Hepatocyte (in vitro differentiated cells): ENCODE measurements at regions not wholly inside any gene's neighbourhood (a gene's known extent, or its start where the extent isn't known, plus 50 kb on each side); places are given as distances from the start of the nearest gene placed in this dataset.

Experiments
- DNase-seq: peaks from one replicate; pipeline ENCODE4 v3.0.0-alpha.2; 2016; ENCODE audit warnings: low spot score
- H2AFZ ChIP-seq: fragments of 200-600 bp; sonication (generic); 2 replicates; pipeline ENCODE4 v1.6.0; 2016; ENCODE audit warnings: antibody characterized with exemption, mild to moderate bottlenecking
- H3K27ac ChIP-seq: fragments of 200-600 bp; sonication (generic); 2 replicates; pipeline ENCODE4 v1.5.1; 2016; ENCODE audit warnings: mild to moderate bottlenecking
- H3K27me3 ChIP-seq: fragments of 200-600 bp; sonication (generic); 2 replicates; pipeline ENCODE4 v1.6.1; 2016
- H3K36me3 ChIP-seq: fragments of 200-600 bp; sonication (generic); replicated peaks from 2 replicates; pipeline ENCODE4 v1.5.1; 2016; ENCODE audit warnings: low read depth; ENCODE audit not compliant: insufficient read depth
- H3K4me1 ChIP-seq: fragments of 200-600 bp; sonication (generic); 2 replicates; pipeline ENCODE4 v1.5.1; 2016; ENCODE audit warnings: mild to moderate bottlenecking, moderate library complexity; ENCODE audit not compliant: insufficient read depth
- H3K4me2 ChIP-seq: fragments of 200-600 bp; sonication (generic); 2 replicates; pipeline ENCODE4 v1.6.0; 2016
- H3K4me3 ChIP-seq: fragments of 200-600 bp; sonication (generic); 2 replicates; pipeline ENCODE4 v1.5.1; 2016; ENCODE audit warnings: mild to moderate bottlenecking
- H3K79me2 ChIP-seq: fragments of 200-600 bp; sonication (generic); 2 replicates; pipeline ENCODE4 v1.6.0; 2017; ENCODE audit warnings: mild to moderate bottlenecking
- H3K9me2 ChIP-seq: fragments of 200-600 bp; sonication (generic); replicated peaks from 2 replicates; pipeline ENCODE4 v1.6.0; 2017; ENCODE audit warnings: mild to moderate bottlenecking; ENCODE audit not compliant: insufficient read depth
- H3K9me3 ChIP-seq: fragments of 200-600 bp; sonication (generic); 2 replicates; pipeline ENCODE4 v1.5.1; 2016; ENCODE audit warnings: low read depth, mild to moderate bottlenecking
- H4K20me1 ChIP-seq: fragments of 200-600 bp; sonication (generic); 2 replicates; pipeline ENCODE4 v1.6.0; 2016; ENCODE audit warnings: mild to moderate bottlenecking; ENCODE audit not compliant: insufficient read depth, poor library complexity, severe bottlenecking
- CTCF ChIP-seq: fragments of 200-600 bp; sonication (generic); IDR thresholded peaks from 2 replicates; pipeline ENCODE4 v1.5.1; 2016; ENCODE audit warnings: antibody characterized with exemption, mild to moderate bottlenecking; ENCODE audit not compliant: poor library complexity
- EZH2 ChIP-seq: fragments of 200-600 bp; sonication (generic); IDR thresholded peaks from 2 replicates; pipeline ENCODE4 v1.6.1; 2016; ENCODE audit warnings: antibody characterized with exemption, mild to moderate bottlenecking, borderline replicate concordance
- EZH2phosphoT487 ChIP-seq: fragments of 200-600 bp; sonication (generic); IDR thresholded peaks from one replicate; pipeline ENCODE4 v1.6.1; 2018; ENCODE audit warnings: antibody characterized with exemption, mild to moderate bottlenecking, low read depth, moderate library complexity; ENCODE audit not compliant: unreplicated experiment, severe bottlenecking
- WGBS: methylation state at CpG from one replicate; pipeline ENCODE4 v1.1.6; 2016; ENCODE audit warnings: low lambda C conversion rate; ENCODE audit errors: missing lambda C conversion rate; 5-methylcytosine and 5-hydroxymethylcytosine counted together

DNA sequence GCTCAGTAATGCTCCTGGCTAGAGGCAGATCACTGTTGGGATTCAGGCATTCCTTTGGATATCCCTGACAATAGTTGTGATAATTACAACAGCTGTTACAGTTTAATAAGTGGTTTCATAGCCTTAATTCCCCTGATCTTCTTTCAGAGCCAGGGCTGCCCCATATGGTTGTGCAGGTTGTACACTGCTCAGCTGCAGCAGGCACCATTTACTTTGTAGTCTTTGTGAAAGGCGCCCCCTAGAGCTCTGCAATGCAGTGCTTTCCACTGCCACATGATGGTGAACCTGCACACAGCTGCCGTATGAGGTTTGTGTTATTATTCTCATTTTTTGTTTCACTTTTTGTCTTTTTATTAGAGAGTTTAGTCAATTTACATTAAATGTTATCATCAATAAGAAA is 239.1 kb downstream of the KCNS3 start:
- H3K4me1 ChIP-seq: no peaks in the 10 kb centered on the region
- TF ChIP-seq CTCF: peak; percentile 47
- TF ChIP-seq EZH2: no peak
- DNase-seq: peak; percentile 34
- H3K9me2 ChIP-seq: no peaks in the 10 kb centered on the region
- H3K79me2 ChIP-seq: no peaks in the 10 kb centered on the region
- H3K27ac ChIP-seq: no peak overlapping the region
- H2AFZ ChIP-seq: no peak overlapping the region
- no peak overlapping the region for H3K4me2 ChIP-seq
- H3K27me3 ChIP-seq: no peaks in the 10 kb centered on the region
- no peak overlapping the region for H3K4me3 ChIP-seq
- H3K36me3 ChIP-seq: no peaks in the 10 kb centered on the region
- no peaks in the 10 kb centered on the region for H4K20me1 ChIP-seq
- WGBS: 48% methylated on average over 2 of the region's 2 CpGs
- no peaks in the 10 kb centered on the region for H3K9me3 ChIP-seq

- no peaks in the 10 kb centered on the region for H3K9me2 ChIP-seq
- H3K79me2 ChIP-seq: no peaks in the 10 kb centered on the region
- H3K36me3 ChIP-seq: no peaks in the 10 kb centered on the region
- no peaks in the 10 kb centered on the region for H3K9me3 ChIP-seq
- no peak for TF ChIP-seq EZH2
- no peak for TF ChIP-seq EZH2phosphoT487
- TF ChIP-seq CTCF: no peak
- H3K27ac ChIP-seq: no peak overlapping the region
- no peaks in the 10 kb centered on the region for H3K27me3 ChIP-seq
- H2AFZ ChIP-seq: no peak overlapping the region
- H3K4me1 ChIP-seq: no peaks in the 10 kb centered on the region
- no peak for DNase-seq
- H3K4me3 ChIP-seq: no peak overlapping the region
- H3K4me2 ChIP-seq: no peak overlapping the region
- no peaks in the 10 kb centered on the region for H4K20me1 ChIP-seq
- WGBS: 73% methylated on average over 3 of the region's 3 CpGs
These were observed 231.8 kb downstream of the KCNS3 start for GRCh38 chr2:18110222-18110621.

GRCh38 chr2:18106841-18107240 is 228.4 kb downstream of the KCNS3 start:
- H3K4me3 ChIP-seq: no peak overlapping the region
- TF ChIP-seq EZH2 (no peak), EZH2phosphoT487 (no peak)
- no peaks in the 10 kb centered on the region for H3K9me2 ChIP-seq
- no peaks in the 10 kb centered on the region for H3K36me3 ChIP-seq
- no peaks in the 10 kb centered on the region for H3K79me2 ChIP-seq
- DNase-seq: no peak
- no peaks in the 10 kb centered on the region for H3K4me1 ChIP-seq
- H3K27ac ChIP-seq: no peak overlapping the region
- no peaks in the 10 kb centered on the region for H3K27me3 ChIP-seq
- H4K20me1 ChIP-seq: no peaks in the 10 kb centered on the region
- H3K4me2 ChIP-seq: no peak overlapping the region
- H3K9me3 ChIP-seq: no peaks in the 10 kb centered on the region
- WGBS: 91% methylated on average over 2 of the region's 2 CpGs
- H2AFZ ChIP-seq: no peak overlapping the region

DNA sequence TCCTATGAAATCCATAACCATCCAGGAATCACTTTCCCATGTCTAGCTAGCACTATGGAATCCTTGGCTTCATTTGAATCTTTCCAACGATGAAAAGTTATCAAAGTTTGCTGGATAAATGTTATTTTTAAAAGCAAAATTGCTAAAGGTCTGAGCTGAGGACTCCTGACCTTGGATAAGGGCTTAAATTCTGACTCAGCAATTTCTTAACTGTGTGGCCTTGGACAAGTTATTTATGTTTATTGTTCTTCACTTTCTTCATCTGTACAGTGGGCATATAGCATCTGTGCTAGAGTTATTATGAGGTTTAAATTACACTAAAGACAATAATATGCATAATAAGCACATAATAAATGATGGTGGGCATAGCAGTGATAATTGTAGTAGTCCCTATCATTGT is 227.5 kb downstream of the KCNS3 start:
- no peak for DNase-seq
- no peak overlapping the region for H3K4me2 ChIP-seq
- H4K20me1 ChIP-seq: no peaks in the 10 kb centered on the region
- no peak overlapping the region for H3K4me3 ChIP-seq
- no peaks in the 10 kb centered on the region for H3K27me3 ChIP-seq
- H3K79me2 ChIP-seq: no peaks in the 10 kb centered on the region
- H3K36me3 ChIP-seq: no peaks in the 10 kb centered on the region
- no peak overlapping the region for H2AFZ ChIP-seq
- H3K4me1 ChIP-seq: no peaks in the 10 kb centered on the region
- H3K27ac ChIP-seq: no peak overlapping the region
- TF ChIP-seq EZH2: no peak
- no peak for TF ChIP-seq EZH2phosphoT487
- TF ChIP-seq CTCF: no peak
- no peaks in the 10 kb centered on the region for H3K9me2 ChIP-seq
- no peaks in the 10 kb centered on the region for H3K9me3 ChIP-seq
- WGBS: 100% methylated on average over 1 of the region's 1 CpG
